NB4 (cell line): ENCODE measurements at regions not wholly inside any gene's neighbourhood (a gene's known extent, or its start where the extent isn't known, plus 50 kb on each side); places are given as distances from the start of the nearest gene placed in this dataset.

Experiments
- CTCF ChIP-seq: IDR thresholded peaks from one replicate; pipeline ENCODE4 v1.5.1; 2012; ENCODE audit warnings: low read depth, low read length
- MAX ChIP-seq: IDR thresholded peaks from 2 replicates; pipeline ENCODE4 v1.6.1; 2011; ENCODE audit warnings: low read depth, low read length
- MYC ChIP-seq: IDR thresholded peaks from 2 replicates; pipeline ENCODE4 v1.6.1; 2011; ENCODE audit warnings: low read depth, low read length
- POLR2A ChIP-seq: IDR thresholded peaks from 2 replicates; pipeline ENCODE4 v1.6.1; 2011; ENCODE audit warnings: mild to moderate bottlenecking; ENCODE audit not compliant: insufficient read length; ENCODE audit errors: extremely low read depth

GRCh38 chr2:59233448-59233847 lies 992.3 kb upstream of the FANCL start:
- TF ChIP-seq POLR2A = no peak
- TF ChIP-seq CTCF = no peak
- TF ChIP-seq MYC = no peak
- TF ChIP-seq MAX = no peak
